ENCODE measurements at regions not wholly inside any gene's neighbourhood (a gene's known extent, or its start where the extent isn't known, plus 50 kb on each side); places are given as distances from the start of the nearest gene placed in this dataset.
"Not testable (repeated sequence)": the region's sequence is repeated elsewhere in the genome, so short reads cannot be mapped to it uniquely, and the experiment has no call there.

GRCh38 chr12:127752802-127753201 lies 514.2 kb upstream of the TMEM132C start:
- DNase-seq (ENCODE audit: low read depth), result no peak

GRCh38 chr12:127760357-127760756 lies 506.6 kb upstream of the TMEM132C start:
- no peak for DNase-seq (ENCODE audit: low read depth)

DNA sequence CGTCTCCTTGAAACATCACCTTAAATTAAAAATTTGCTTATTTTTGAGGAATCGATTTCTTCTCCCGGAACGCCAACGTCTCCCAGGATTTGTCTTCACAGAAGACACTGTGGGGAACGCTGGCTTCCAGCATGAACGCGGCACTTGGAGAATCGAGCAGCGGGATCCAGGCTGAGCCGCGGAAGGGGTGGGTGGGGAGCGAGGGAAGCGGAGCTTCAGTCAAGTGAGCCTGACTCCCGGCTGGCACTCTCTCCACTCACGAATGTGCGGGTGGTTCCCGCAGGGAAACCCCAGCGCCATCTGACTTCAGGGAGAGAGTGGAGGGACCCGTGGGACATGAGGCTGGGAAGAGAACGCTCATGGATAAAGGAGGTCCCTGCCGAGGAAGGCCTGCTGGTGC lies 506.0 kb upstream of the TMEM132C start:
- no peak for DNase-seq (ENCODE audit: low read depth)

- DNase-seq (ENCODE audit: low read depth), result no peak
These were observed 505.1 kb upstream of the TMEM132C start for GRCh38 chr12:127761880-127762279.

DNA sequence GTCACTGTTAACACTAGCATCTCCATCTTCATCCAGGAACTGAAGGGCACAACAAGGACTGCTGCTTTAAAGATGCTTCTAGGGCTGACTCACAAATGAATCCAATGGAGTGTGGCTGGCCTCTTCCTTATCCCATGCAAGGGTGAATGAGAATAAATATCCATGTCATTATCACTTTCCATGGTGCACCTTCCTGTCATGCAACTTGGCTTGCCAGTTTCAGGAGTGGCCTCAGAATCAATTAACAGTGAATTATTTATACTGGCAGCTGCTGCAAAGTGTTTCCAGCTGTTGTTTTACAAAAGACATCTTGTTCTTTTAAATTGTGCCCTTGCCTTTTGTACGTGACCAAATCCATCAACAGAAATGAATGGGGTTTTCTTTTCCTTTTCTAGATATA lies 499.3 kb upstream of the TMEM132C start:
- DNase-seq (ENCODE audit: low read depth), result no peak

GRCh38 chr12:127770118-127770517 lies 496.9 kb upstream of the TMEM132C start:
- no peak for DNase-seq (ENCODE audit: low read depth)

GRCh38 chr12:127771546-127771945 lies 495.4 kb upstream of the TMEM132C start:
- no peak for DNase-seq (ENCODE audit: low read depth)

DNA sequence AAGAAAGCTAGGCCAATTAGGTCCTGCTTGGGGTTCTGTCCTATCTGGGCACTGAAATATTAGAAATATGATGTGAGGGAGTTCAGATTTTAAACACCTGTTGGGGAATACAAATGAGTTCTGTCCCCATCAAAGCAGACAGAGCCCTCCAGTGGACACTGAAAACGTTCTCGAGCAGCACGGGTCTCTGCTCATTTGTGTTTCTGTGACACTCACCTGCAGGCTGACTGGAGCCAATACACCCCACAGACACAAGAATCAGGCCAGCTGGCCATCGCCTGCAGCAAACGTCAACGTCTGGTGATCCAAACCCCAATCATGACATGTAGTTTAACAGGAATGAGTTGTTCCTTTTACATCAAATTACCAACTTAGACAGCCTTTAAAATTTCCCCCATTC lies 493.4 kb upstream of the TMEM132C start:
- DNase-seq (ENCODE audit: low read depth), result no peak

DNA sequence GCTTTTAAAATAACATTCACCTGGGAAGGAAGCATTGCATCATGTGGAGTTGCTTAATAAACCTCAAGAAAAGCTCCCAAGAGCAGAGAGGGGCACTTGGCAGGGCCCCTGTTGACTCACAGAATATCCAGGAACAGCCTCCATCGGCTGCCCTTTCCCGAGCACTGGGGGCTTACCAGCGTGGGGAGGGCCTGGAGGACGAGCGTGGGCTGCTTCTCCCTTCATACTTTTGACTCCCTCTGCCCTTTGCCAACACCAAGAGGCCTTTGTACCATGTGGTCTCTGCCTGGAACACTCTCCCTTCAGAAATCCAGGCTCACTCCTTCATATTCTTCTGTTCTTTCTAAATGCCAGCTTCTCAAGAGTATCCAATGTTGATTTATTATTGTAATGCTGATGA lies 492.1 kb upstream of the TMEM132C start:
- no peak for DNase-seq (ENCODE audit: low read depth)

DNA sequence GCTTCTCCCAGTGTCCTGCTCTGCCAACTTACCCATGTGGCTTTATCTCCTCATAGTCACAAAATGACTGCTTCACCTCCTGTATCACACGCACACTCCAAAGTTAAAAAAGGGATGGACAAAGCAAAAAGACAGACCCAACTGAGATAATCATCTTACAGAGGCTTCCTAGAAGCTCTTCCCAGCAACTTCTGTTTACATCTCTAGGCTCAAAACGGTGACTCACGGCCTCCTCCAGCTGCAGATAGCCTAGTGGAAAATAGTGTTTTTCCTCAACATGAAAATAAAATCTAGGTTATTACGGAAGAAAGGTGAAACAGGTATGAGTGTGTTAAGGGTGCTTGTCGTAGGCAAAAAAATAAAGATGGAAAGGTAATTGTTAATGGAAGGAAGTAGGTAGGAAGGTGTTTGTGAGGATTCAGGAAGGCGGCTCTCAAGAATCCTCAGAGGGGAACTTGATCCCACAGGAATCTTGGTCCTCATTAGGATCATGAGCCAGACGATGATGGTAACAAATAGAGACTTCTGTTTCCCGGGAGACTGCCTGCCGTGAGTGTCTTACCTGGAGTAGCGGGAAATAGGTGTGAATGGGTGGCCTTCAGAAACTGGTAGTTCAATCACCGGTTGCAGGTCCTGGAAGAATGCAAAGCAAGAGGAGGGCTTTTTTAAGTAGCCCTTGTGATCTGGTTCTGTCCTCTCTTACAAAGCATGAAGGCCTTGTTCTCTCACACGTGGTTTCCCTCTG lies 487.5 kb upstream of the TMEM132C start:
- no peak for DNase-seq (ENCODE audit: low read depth)

DNA sequence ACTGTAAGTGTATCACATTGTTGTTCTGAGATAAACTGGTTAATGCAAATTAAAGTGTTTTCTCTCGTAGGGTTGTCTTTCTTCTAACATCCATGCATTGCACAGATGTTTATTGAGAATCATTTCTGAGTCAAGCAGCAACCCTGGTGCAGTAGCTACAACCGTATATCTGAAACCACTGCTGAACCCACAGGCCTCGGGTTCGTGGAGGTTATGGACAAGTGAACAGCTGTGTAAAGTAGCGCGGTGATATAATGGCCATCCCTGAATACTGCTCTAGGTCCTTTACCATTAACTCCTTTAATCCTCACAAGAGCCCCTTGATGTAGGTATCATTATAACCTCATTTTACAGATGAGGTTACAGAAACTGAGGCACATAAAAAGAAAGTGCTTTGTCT lies 486.1 kb upstream of the TMEM132C start:
- no peak for DNase-seq (ENCODE audit: low read depth)

DNA sequence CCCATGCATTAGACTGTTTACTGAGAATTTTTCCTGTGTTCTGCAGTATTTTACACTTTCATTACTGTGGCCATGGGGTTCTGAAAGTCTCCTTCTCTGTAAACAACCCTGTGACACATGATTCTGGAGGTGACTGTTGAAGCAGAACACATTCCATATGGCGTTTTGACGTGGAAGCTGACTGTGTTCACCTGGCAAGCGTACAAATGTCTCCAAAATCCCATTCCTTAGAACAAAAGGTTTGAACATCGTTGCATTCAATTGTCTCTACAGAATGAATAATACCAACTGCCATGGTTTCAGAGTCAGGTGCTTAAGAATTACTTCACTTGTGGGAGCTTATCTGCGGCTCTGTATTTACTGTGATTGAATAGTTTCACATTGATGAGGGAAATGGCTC lies 485.6 kb upstream of the TMEM132C start:
- no peak for DNase-seq (ENCODE audit: low read depth)

- no peak for DNase-seq (ENCODE audit: low read depth)
These were observed 481.4 kb upstream of the TMEM132C start for GRCh38 chr12:127785540-127785939.

GRCh38 chr12:127785986-127786590 lies 480.9 kb upstream of the TMEM132C start:
- DNase-seq (ENCODE audit: low read depth), result no peak

GRCh38 chr12:127787544-127787943 lies 479.4 kb upstream of the TMEM132C start:
- no peak for DNase-seq (ENCODE audit: low read depth)

DNA sequence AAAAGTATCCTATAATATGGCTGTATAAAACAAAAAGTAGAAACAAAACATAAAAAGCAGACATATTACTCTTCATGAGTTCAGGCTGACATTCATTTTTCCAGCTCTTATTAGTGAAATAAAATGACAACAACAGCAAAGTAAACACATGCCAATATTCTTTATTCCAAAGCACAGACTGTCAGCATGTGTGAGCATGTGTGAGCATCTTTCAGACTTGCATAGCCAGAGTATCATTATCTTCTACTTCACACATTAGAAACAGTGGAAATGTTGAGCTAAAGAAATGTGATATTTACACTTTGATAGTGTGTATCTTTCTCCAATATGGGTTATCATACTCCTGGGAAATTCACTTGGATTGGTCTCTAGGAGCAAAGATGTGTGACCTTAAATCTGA lies 476.6 kb upstream of the TMEM132C start:
- DNase-seq (ENCODE audit: low read depth), result no peak

DNA sequence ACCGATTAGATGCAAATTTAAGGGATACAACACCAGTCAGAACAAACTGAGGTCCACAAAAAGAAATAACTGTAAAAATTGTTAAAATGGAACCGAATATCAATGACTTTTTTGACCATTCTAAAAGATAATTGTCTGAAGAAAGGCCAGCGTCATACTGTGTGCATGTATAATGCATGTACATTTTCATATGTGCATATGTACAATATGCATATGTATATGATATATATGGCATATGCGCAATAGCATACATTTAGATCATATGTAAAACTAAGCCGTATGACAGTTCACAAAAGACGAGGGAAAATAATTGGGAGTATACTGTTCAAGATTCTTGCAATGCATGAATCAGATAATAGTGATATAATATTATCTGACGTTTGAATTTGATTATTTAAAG lies 475.8 kb upstream of the TMEM132C start:
- DNase-seq (ENCODE audit: low read depth), result no peak

DNA sequence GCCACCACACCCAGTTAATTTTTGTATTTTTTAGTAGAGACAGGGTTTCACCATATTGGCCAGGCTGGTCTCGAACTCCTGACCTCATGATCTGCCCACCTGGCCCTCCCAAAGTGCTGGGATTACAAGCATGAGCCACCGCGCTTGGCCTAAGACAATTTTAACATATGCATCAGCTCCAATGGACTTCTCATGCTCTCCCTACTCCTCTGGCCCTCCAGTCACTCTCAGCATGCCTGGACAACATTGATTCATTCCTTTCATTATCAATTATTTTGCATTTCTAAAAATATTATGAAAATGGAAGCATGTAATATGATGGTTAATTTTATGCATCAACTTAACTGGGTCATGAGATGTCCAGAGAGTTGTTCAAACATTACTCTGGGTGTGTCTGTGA lies 469.1 kb upstream of the TMEM132C start:
- DNase-seq (ENCODE audit: low read depth), result no peak

- DNase-seq (ENCODE audit: low read depth), result no peak
These were observed 464.7 kb upstream of the TMEM132C start for GRCh38 chr12:127802271-127802670.

- DNase-seq (ENCODE audit: low read depth), result no peak
These were observed 463.4 kb upstream of the TMEM132C start for GRCh38 chr12:127803545-127803944.

- no peak for DNase-seq (ENCODE audit: low read depth)
These were observed 457.7 kb upstream of the TMEM132C start for GRCh38 chr12:127809275-127809674.

DNA sequence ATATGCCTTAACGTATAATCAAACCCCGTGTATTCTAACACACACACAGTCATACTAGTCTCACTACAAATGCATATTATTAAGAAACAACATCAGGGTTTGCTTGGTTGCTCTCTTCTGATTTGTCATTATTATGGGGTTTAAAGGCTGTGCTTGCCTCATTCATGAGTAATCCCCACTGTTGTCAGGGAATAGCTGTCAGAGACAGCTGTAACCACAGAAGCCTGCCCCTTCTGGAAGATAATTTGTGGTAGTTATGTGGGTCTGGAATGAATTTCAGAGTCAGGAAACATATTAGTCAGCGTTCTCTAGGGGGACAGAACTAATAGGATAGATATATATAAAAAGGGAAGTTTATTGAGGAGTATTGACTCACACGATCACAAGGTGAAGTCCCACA lies 456.9 kb upstream of the TMEM132C start:
- no peak for DNase-seq (ENCODE audit: low read depth)

GRCh38 chr12:127810459-127810858 lies 456.5 kb upstream of the TMEM132C start:
- not testable (repeated sequence) for DNase-seq (ENCODE audit: low read depth)

- DNase-seq (ENCODE audit: low read depth), result no peak
These were observed 455.0 kb upstream of the TMEM132C start for GRCh38 chr12:127811988-127812387.
